Retinal pigment epithelial cell (primary cell): ENCODE measurements at regions not wholly inside any gene's neighbourhood (a gene's known extent, or its start where the extent isn't known, plus 50 kb on each side); places are given as distances from the start of the nearest gene placed in this dataset.
"Not testable (repeated sequence)": the region's sequence is repeated elsewhere in the genome, so short reads cannot be mapped to it uniquely, and the experiment has no call there.

Source experiments
- DNase-seq: peaks from one replicate; pipeline ENCODE4 v3.0.0-alpha.2; 2010; ENCODE audit warnings: low read depth
- H3K4me3 ChIP-seq: 2 replicates; pipeline ENCODE4 v1.5.1; 2011; ENCODE audit warnings: mild to moderate bottlenecking, low read length, control low read depth, moderate library complexity
- CTCF ChIP-seq: conservative IDR thresholded peaks from 2 replicates; pipeline ENCODE4 v1.5.1; 2011; ENCODE audit warnings: low read depth, low read length, control low read depth, inconsistent platforms

GRCh38 chr3:61409638-61410037 is 151.7 kb upstream of the PTPRG start:
- no peak for DNase-seq
- H3K4me3 ChIP-seq = no peak overlapping the region
- no peak for TF ChIP-seq CTCF

GRCh38 chr3:61410358-61410757 is 151.0 kb upstream of the PTPRG start:
- not testable (repeated sequence) for DNase-seq, H3K4me3 ChIP-seq

- DNase-seq = no peak
- no peak overlapping the region for H3K4me3 ChIP-seq
- TF ChIP-seq CTCF = no peak
Observed at GRCh38 chr3:61411009-61411662, 150.2 kb upstream of the PTPRG start.

GRCh38 chr3:61414456-61414855 is 146.9 kb upstream of the PTPRG start:
- no peak for DNase-seq
- no peak for TF ChIP-seq CTCF
- H3K4me3 ChIP-seq = no peak overlapping the region

- DNase-seq = no peak
- H3K4me3 ChIP-seq = no peak overlapping the region
- no peak for TF ChIP-seq CTCF
Observed at GRCh38 chr3:61415201-61415600, 146.2 kb upstream of the PTPRG start.

GRCh38 chr3:61416618-61417017 is 144.8 kb upstream of the PTPRG start:
- no peak for TF ChIP-seq CTCF
- DNase-seq = no peak
- no peak overlapping the region for H3K4me3 ChIP-seq

- DNase-seq = no peak
- no peak overlapping the region for H3K4me3 ChIP-seq
- no peak for TF ChIP-seq CTCF
Observed at GRCh38 chr3:61417352-61417751, 144.0 kb upstream of the PTPRG start.
